A549 (cell line): ENCODE measurements at regions not wholly inside any gene's neighbourhood (a gene's known extent, or its start where the extent isn't known, plus 50 kb on each side); places are given as distances from the start of the nearest gene placed in this dataset.

Experiments
- ATAC-seq, 2 experiments: fragments of 200-7000 bp in 1 of 2; fragments of >200 bp in 1 of 2; cut with Nextera tagmentation in 1 of 2; cut with Tn5 transposase in 1 of 2; 3 replicates each; pipeline versions ENCODE4 v1.8.0 to v1.9.1; 2018 to 2020; ENCODE audit warnings: mild to moderate bottlenecking in 1 of 2, moderate library complexity in 1 of 2
- CTCF ChIA-PET: fragments of 300-600 bp; sonication (Branson Sonifier 250); formaldehyde crosslinking; extraction: SDS; loops from one replicate; lab custom pipeline; 2021; ENCODE audit warnings: antibody characterized with exemption, inconsistent platforms; lab: Yijun Ruan, JAX
- POLR2A ChIA-PET: fragments of 350-600 bp; formaldehyde crosslinking; extraction: SDS; loops from one replicate; lab custom pipeline; 2021; ENCODE audit warnings: antibody characterized with exemption, inconsistent platforms; lab: Yijun Ruan, JAX
- DNase-seq, 2 experiments: peaks; one replicate each; pipeline versions ENCODE4 v3.0.0 to v3.0.0-alpha.2; 2011 to 2016; ENCODE audit warnings: low read depth in 1 of 2, low spot score in 1 of 2
- FAIRE-seq: peaks from 2 replicates; lab custom pipeline; 2011; peaks lifted over from hg19 to GRCh38; lab: Jason Lieb, UNC
- H3K27ac ChIP-seq, 2 experiments: fragments of >200 bp; sonication (Bioruptor Twin); formaldehyde crosslinking; 3 replicates each; pipeline ENCODE4 v1.5.1; 2016 to 2017
- H3K4me1 ChIP-seq: fragments of >200 bp; sonication (Bioruptor Twin); formaldehyde crosslinking; 3 replicates; pipeline ENCODE4 v1.6.1; 2016
- H3K4me2 ChIP-seq: fragments of >200 bp; sonication (Bioruptor Twin); formaldehyde crosslinking; 3 replicates; pipeline ENCODE4 v1.6.1; 2016
- H3K4me3 ChIP-seq: fragments of >200 bp; sonication (Bioruptor Twin); formaldehyde crosslinking; 3 replicates; pipeline ENCODE4 v1.5.1; 2016
- H3K9me3 ChIP-seq: fragments of >200 bp; sonication (Bioruptor Twin); formaldehyde crosslinking; 3 replicates; pipeline ENCODE4 v1.6.1; 2016
- BHLHE40 ChIP-seq: IDR thresholded peaks from 2 replicates; pipeline ENCODE4 v1.6.1; 2012; ENCODE audit warnings: low read depth, low read length, inconsistent platforms
- CBX2 ChIP-seq: fragments of 200-600 bp; sonication (generic); IDR thresholded peaks from 2 replicates; pipeline ENCODE4 v1.6.1; 2016; ENCODE audit warnings: low read depth, mild to moderate bottlenecking, borderline replicate concordance
- CBX8 ChIP-seq: fragments of 200-600 bp; sonication (generic); IDR thresholded peaks from 2 replicates; pipeline ENCODE4 v1.6.1; 2016
- CEBPB ChIP-seq, 2 experiments: fragments of >200 bp in 1 of 2; sonication (Bioruptor Twin) in 1 of 2; formaldehyde crosslinking in 1 of 2; IDR thresholded peaks; 2 replicates each; pipeline ENCODE4 v1.6.1; 2012 to 2016
- E2F6 ChIP-seq: IDR thresholded peaks from 2 replicates; pipeline ENCODE4 v1.6.1; 2012; ENCODE audit warnings: low read depth, borderline replicate concordance
- EP300 ChIP-seq, 2 experiments: fragments of >200 bp; sonication (Bioruptor Twin); formaldehyde crosslinking; IDR thresholded peaks; 2 replicates in 1 of 2; 3 replicates in 1 of 2; pipeline ENCODE4 v1.6.1; 2016 to 2017
- FOSB ChIP-seq: fragments of 250-450 bp; sonication (Bioruptor Pico); IDR thresholded peaks from 2 replicates; pipeline ENCODE4 v1.5.0; 2020; ENCODE audit warnings: mild to moderate bottlenecking, moderate library complexity
- FOSL2 ChIP-seq, 2 experiments: fragments of 450-650 bp in 1 of 2; fragments of >200 bp in 1 of 2; sonication (Bioruptor Twin) in 1 of 2; formaldehyde crosslinking; IDR thresholded peaks; 2 replicates each; pipeline versions ENCODE4 v1.5.0 to v1.6.1; 2016 to 2020; ENCODE audit warnings: mild to moderate bottlenecking in 1 of 2, moderate library complexity in 1 of 2
- FOXS1 ChIP-seq: fragments of 250-450 bp; sonication (Bioruptor Pico); IDR thresholded peaks from 2 replicates; pipeline ENCODE4 v1.5.0; 2020; ENCODE audit warnings: mild to moderate bottlenecking, moderate library complexity
- GATA3 ChIP-seq: IDR thresholded peaks from 2 replicates; pipeline ENCODE4 v1.6.1; 2012; ENCODE audit warnings: borderline replicate concordance
- HES2 ChIP-seq: fragments of >200 bp; sonication (Bioruptor Twin); formaldehyde crosslinking; IDR thresholded peaks from 2 replicates; pipeline ENCODE4 v1.6.1; 2016
- HEYL ChIP-seq: fragments of 250-450 bp; sonication (Bioruptor Pico); IDR thresholded peaks from 2 replicates; pipeline ENCODE4 v1.8.0; 2021; ENCODE audit warnings: mild to moderate bottlenecking, moderate library complexity
- JUNB ChIP-seq: fragments of >200 bp; sonication (Bioruptor Twin); formaldehyde crosslinking; IDR thresholded peaks from 2 replicates; pipeline ENCODE4 v1.6.1; 2016
- MAFK ChIP-seq: fragments of 450-650 bp; IDR thresholded peaks from 2 replicates; pipeline ENCODE4 v1.6.1; 2014; ENCODE audit not compliant: partially characterized antibody
- MAZ ChIP-seq: fragments of 150-350 bp; IDR thresholded peaks from 2 replicates; pipeline ENCODE4 v1.6.1; 2014; ENCODE audit warnings: antibody characterized with exemption, low read depth, low read length, borderline replicate concordance
- MYC ChIP-seq: IDR thresholded peaks from 2 replicates; pipeline ENCODE4 v1.6.1; 2012; ENCODE audit warnings: mild to moderate bottlenecking, inconsistent platforms, low read length, improper control_type of control experiment, borderline replicate concordance
- NFE2L2 ChIP-seq: fragments of 150-350 bp; conservative IDR thresholded peaks from 2 replicates; pipeline ENCODE4 v1.6.1; 2014; ENCODE audit warnings: low read length
- NR3C1 ChIP-seq: fragments of >200 bp; sonication (Bioruptor Twin); formaldehyde crosslinking; IDR thresholded peaks from 3 replicates; pipeline ENCODE4 v1.6.1; 2017
- POLR2A ChIP-seq: IDR thresholded peaks from 2 replicates; pipeline ENCODE4 v1.6.1; 2012; ENCODE audit warnings: mild to moderate bottlenecking, low read length
- POLR2AphosphoS2 ChIP-seq: conservative IDR thresholded peaks from 2 replicates; pipeline ENCODE4 v1.6.1; 2012; ENCODE audit warnings: low read length, improper control_type of control experiment, inconsistent platforms
- RCOR1 ChIP-seq: fragments of 150-350 bp; IDR thresholded peaks from 2 replicates; pipeline ENCODE4 v1.6.1; 2014; ENCODE audit warnings: antibody characterized with exemption, low read length, low read depth
- SMC3 ChIP-seq: fragments of >200 bp; sonication (Bioruptor Twin); formaldehyde crosslinking; IDR thresholded peaks from 3 replicates; pipeline ENCODE4 v1.6.1; 2018; ENCODE audit warnings: inconsistent platforms
- SREBF2 ChIP-seq: fragments of 450-650 bp; IDR thresholded peaks from 2 replicates; pipeline ENCODE4 v1.6.1; 2014; ENCODE audit warnings: mild to moderate bottlenecking, moderate library complexity
- TFCP2L1 ChIP-seq: fragments of 250-450 bp; sonication (Bioruptor Pico); IDR thresholded peaks from 2 replicates; pipeline ENCODE4 v1.5.0; 2021; ENCODE audit warnings: mild to moderate bottlenecking
- TP53 ChIP-seq: fragments of 250-450 bp; sonication (Bioruptor Pico); IDR thresholded peaks from 2 replicates; pipeline ENCODE4 v1.5.0; 2021; ENCODE audit warnings: mild to moderate bottlenecking, moderate library complexity
- ZC3H11A ChIP-seq: fragments of 450-650 bp; IDR thresholded peaks from 2 replicates; pipeline ENCODE4 v1.6.1; 2014; ENCODE audit warnings: antibody characterized with exemption, mild to moderate bottlenecking
- WGBS: methylation state at CpG from one replicate; pipeline ENCODE4 v1.1.6; 2017; ENCODE audit errors: missing lambda C conversion rate; 5-methylcytosine and 5-hydroxymethylcytosine counted together

GRCh38 chr16:49061137-49061714 lies 220.4 kb downstream of the CBLN1 start (continued):
- TF ChIP-seq ZC3H11A (no peak), FOSB (CRISPR knock-in tag) (no peak), JUNB (no peak), POLR2AphosphoS2 (no peak), SREBF2 (no peak)

- CTCF ChIA-PET = interaction anchor here (0.5 to 1.4 kb wide), 2 partner anchors 19 to 22 kb away, joined by 3 to 4 read pairs; no protein-coding TSS in a partner anchor
- no peaks in the 10 kb centered on the region for H3K9me3 ChIP-seq
- no peak for FAIRE-seq
- no peak for DNase-seq
- H3K27ac ChIP-seq = no peak overlapping the region
- no peak overlapping the region for H3K4me3 ChIP-seq
- no peak for ATAC-seq
- no peaks in the 10 kb centered on the region for H3K4me1 ChIP-seq
- TF ChIP-seq FOSL2 (IDR thresholded peaks at IDR 0.05) (no peak), FOSL2 (CRISPR knock-in tag; IDR thresholded peaks at IDR 0.05) (no peak), FOXS1 (CRISPR knock-in tag) (no peak)
- POLR2A ChIA-PET = no interaction called here
- H3K4me2 ChIP-seq = no peak overlapping the region
- 11% methylated on average over 2 of the region's 2 CpGs for WGBS
These were observed 220.9 kb downstream of the CBLN1 start for GRCh38 chr16:49060728-49061127.

GRCh38 chr16:49058382-49058781 lies 223.3 kb downstream of the CBLN1 start:
- no peak for FAIRE-seq
- Histone ChIP-seq H3K9me3 (no peaks in the 10 kb centered on the region), H3K4me2 (no peak overlapping the region), H3K4me1 (no peaks in the 10 kb centered on the region), H3K4me3 (no peak overlapping the region), H3K27ac (no peak overlapping the region)
- DNase-seq = no peak
- 3% methylated on average over 2 of the region's 2 CpGs for WGBS
- ChIA-PET CTCF (interaction anchor here (0.6 kb wide), 1 partner anchor 55 kb away, joined by 4 read pairs; no protein-coding TSS in a partner anchor), POLR2A (no interaction called here)
- ATAC-seq = no peak
- TF ChIP-seq GATA3 (no peak), HEYL (CRISPR knock-in tag) (no peak), MYC (no peak), TP53 (no peak), POLR2AphosphoS2 (no peak), EP300 (IDR thresholded peaks at IDR 0.05) (no peak)

- Histone ChIP-seq H3K4me3 (no peak overlapping the region), H3K9me3 (no peaks in the 10 kb centered on the region), H3K27ac (no peak overlapping the region)
- WGBS = 5% methylated on average over 4 of the region's 4 CpGs
- TF ChIP-seq TFCP2L1 (CRISPR knock-in tag) = no peak
- no peak for TF ChIP-seq CEBPB (IDR thresholded peaks at IDR 0.05)
- TF ChIP-seq BHLHE40 = no peak
- no peak for TF ChIP-seq CBX8
- TF ChIP-seq NR3C1 = no peak
- TF ChIP-seq E2F6 = no peak
- no peak for TF ChIP-seq NFE2L2
- no peak for TF ChIP-seq POLR2A
- TF ChIP-seq RCOR1 = no peak
- TF ChIP-seq, all 56 proteins: peak for 0
- FAIRE-seq = no peak
- ATAC-seq = no peak
- ChIA-PET CTCF (interaction anchor here (0.6 kb wide), 1 partner anchor 56 kb away, joined by 4 read pairs; no protein-coding TSS in a partner anchor), POLR2A (no interaction called here)
- Histone ChIP-seq H3K4me1 (no peaks in the 10 kb centered on the region), H3K4me2 (no peak overlapping the region)
- no peak for DNase-seq
These were observed 223.7 kb downstream of the CBLN1 start for GRCh38 chr16:49057936-49058335.

GRCh38 chr16:49057391-49057790 lies 224.2 kb downstream of the CBLN1 start:
- no peak for FAIRE-seq
- WGBS = 18% methylated on average over 2 of the region's 2 CpGs
- Histone ChIP-seq H3K4me2 (no peak overlapping the region), H3K4me1 (no peaks in the 10 kb centered on the region), H3K4me3 (no peak overlapping the region), H3K9me3 (no peaks in the 10 kb centered on the region), H3K27ac (no peak overlapping the region)
- no peak for ATAC-seq
- DNase-seq = no peak
- POLR2A ChIA-PET = no interaction called here
- no peak for TF ChIP-seq MAZ
- no peak for TF ChIP-seq MAFK
- no peak for TF ChIP-seq HES2
- TF ChIP-seq SMC3 = no peak
- TF ChIP-seq CBX2 = no peak
- CTCF ChIA-PET = no interaction called here
